Neural progenitor cell (in vitro differentiated cells): ENCODE measurements at regions not wholly inside any gene's neighbourhood (a gene's known extent, or its start where the extent isn't known, plus 50 kb on each side); places are given as distances from the start of the nearest gene placed in this dataset.

Source experiments
- DNase-seq: peaks from one replicate; pipeline ENCODE4 v3.0.0-alpha.2; 2016; ENCODE audit warnings: low spot score
- H2AFZ ChIP-seq: fragments of 200-600 bp; sonication (generic); replicated peaks from 2 replicates; pipeline ENCODE4 v1.6.1; 2016; ENCODE audit warnings: antibody characterized with exemption
- H3F3A ChIP-seq: fragments of 200-600 bp; sonication (generic); 2 replicates; pipeline ENCODE4 v1.6.1; 2016; ENCODE audit warnings: antibody characterized with exemption, low read depth
- H3K27ac ChIP-seq: fragments of 200-600 bp; sonication (generic); 2 replicates; pipeline ENCODE4 v1.5.1; 2016; ENCODE audit warnings: mild to moderate bottlenecking
- H3K27me3 ChIP-seq: fragments of 200-600 bp; sonication (generic); 2 replicates; pipeline ENCODE4 v1.6.1; 2016; ENCODE audit warnings: mild to moderate bottlenecking, moderate library complexity
- H3K36me3 ChIP-seq: fragments of 200-600 bp; sonication (generic); 2 replicates; pipeline ENCODE4 v1.5.1; 2016
- H3K4me1 ChIP-seq: fragments of 200-600 bp; sonication (generic); 2 replicates; pipeline ENCODE4 v1.6.1; 2016; ENCODE audit warnings: mixed run types
- H3K4me2 ChIP-seq: fragments of 200-600 bp; sonication (generic); 2 replicates; pipeline ENCODE4 v1.6.1; 2016
- H3K4me3 ChIP-seq: fragments of 200-600 bp; sonication (generic); 2 replicates; pipeline ENCODE4 v1.5.1; 2016
- H3K79me2 ChIP-seq: fragments of 200-600 bp; sonication (generic); 2 replicates; pipeline ENCODE4 v1.6.1; 2016; ENCODE audit warnings: low read depth
- H3K9ac ChIP-seq: fragments of 200-600 bp; sonication (generic); 2 replicates; pipeline ENCODE4 v1.6.1; 2016
- H3K9me3 ChIP-seq: fragments of 200-600 bp; sonication (generic); 2 replicates; pipeline ENCODE4 v1.5.1; 2016; ENCODE audit warnings: low read depth
- H4K20me1 ChIP-seq: fragments of 200-600 bp; sonication (generic); 2 replicates; pipeline ENCODE4 v1.6.1; 2016; ENCODE audit warnings: low read depth
- H3K27ac Mint-ChIP-seq: 3 replicates; pipeline ENCODE4 v1.8.0; 2021; ENCODE audit warnings: mixed read lengths
- H3K27me3 Mint-ChIP-seq: 2 replicates; pipeline ENCODE4 v1.8.0; 2022; ENCODE audit warnings: low read depth, mild to moderate bottlenecking, inconsistent platforms, moderate library complexity, mixed read lengths; ENCODE audit not compliant: insufficient read depth
- H3K36me3 Mint-ChIP-seq: 3 replicates; pipeline ENCODE4 v1.8.0; 2021; ENCODE audit warnings: mixed read lengths
- H3K4me1 Mint-ChIP-seq: 3 replicates; pipeline ENCODE4 v1.8.0; 2021; ENCODE audit warnings: mixed read lengths
- H3K4me3 Mint-ChIP-seq: 3 replicates; pipeline ENCODE4 v1.8.0; 2021; ENCODE audit warnings: mild to moderate bottlenecking, moderate library complexity, mixed read lengths
- H3K9me3 Mint-ChIP-seq: 3 replicates; pipeline ENCODE4 v1.8.0; 2020; ENCODE audit warnings: mixed read lengths
- EZH2 ChIP-seq: fragments of 200-600 bp; sonication (generic); IDR thresholded peaks from 2 replicates; pipeline ENCODE4 v1.6.1; 2017; ENCODE audit warnings: antibody characterized with exemption, mild to moderate bottlenecking, moderate library complexity
- EZH2phosphoT487 ChIP-seq: fragments of 200-600 bp; sonication (generic); IDR thresholded peaks from 2 replicates; pipeline ENCODE4 v1.6.1; 2017; ENCODE audit warnings: antibody characterized with exemption
- TF ChIP-seq, protein P1 (sequence below): fragments of 200-600 bp; sonication (generic); IDR thresholded peaks from 2 replicates; pipeline ENCODE4 v1.5.1; 2017; ENCODE audit warnings: antibody characterized with exemption, mild to moderate bottlenecking

DNA sequence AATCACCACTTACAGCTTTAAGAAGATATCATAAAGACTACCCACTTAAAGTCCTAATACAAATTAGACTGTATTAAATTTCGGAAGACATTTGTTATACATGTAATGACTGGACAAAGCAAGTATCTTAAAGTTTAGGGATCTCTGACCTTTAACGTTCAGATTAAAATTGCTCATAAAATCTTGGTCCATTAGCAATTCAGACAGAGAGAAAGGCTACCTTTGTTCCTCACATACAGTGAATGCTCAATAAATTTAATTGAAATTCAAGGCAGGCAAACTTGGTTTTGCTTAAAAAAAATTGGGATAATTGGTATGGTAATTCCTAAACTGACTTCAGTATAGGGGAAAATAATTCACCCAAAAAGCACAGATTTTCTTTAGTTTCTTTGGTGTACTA lies 285.9 kb upstream of the EMCN start:
- H3K4me3 ChIP-seq, result no peak overlapping the region
- no peaks in the 10 kb centered on the region for H4K20me1 ChIP-seq
- H2AFZ ChIP-seq, result no peak overlapping the region
- no peak overlapping the region for H3K27ac ChIP-seq
- TF ChIP-seq, protein P1, sequence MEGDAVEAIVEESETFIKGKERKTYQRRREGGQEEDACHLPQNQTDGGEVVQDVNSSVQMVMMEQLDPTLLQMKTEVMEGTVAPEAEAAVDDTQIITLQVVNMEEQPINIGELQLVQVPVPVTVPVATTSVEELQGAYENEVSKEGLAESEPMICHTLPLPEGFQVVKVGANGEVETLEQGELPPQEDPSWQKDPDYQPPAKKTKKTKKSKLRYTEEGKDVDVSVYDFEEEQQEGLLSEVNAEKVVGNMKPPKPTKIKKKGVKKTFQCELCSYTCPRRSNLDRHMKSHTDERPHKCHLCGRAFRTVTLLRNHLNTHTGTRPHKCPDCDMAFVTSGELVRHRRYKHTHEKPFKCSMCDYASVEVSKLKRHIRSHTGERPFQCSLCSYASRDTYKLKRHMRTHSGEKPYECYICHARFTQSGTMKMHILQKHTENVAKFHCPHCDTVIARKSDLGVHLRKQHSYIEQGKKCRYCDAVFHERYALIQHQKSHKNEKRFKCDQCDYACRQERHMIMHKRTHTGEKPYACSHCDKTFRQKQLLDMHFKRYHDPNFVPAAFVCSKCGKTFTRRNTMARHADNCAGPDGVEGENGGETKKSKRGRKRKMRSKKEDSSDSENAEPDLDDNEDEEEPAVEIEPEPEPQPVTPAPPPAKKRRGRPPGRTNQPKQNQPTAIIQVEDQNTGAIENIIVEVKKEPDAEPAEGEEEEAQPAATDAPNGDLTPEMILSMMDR, result no peak
- TF ChIP-seq EZH2 (no peak), EZH2phosphoT487 (no peak)
- no peak overlapping the region for H3K4me3 Mint-ChIP-seq
- peaks cover 7% of the 10 kb centered on the region for H3F3A ChIP-seq
- H3K27me3 ChIP-seq, result no peaks in the 10 kb centered on the region
- H3K9me3 Mint-ChIP-seq, result peaks cover 16% of the 10 kb centered on the region
- H3K27me3 Mint-ChIP-seq, result no peaks in the 10 kb centered on the region
- H3K36me3 ChIP-seq, result no peaks in the 10 kb centered on the region
- no peak overlapping the region for H3K9ac ChIP-seq
- no peaks in the 10 kb centered on the region for H3K9me3 ChIP-seq
- peaks cover 13% of the 10 kb centered on the region for H3K4me1 ChIP-seq
- no peaks in the 10 kb centered on the region for H3K79me2 ChIP-seq
- no peak for DNase-seq
- no peak overlapping the region for H3K4me2 ChIP-seq
- H3K4me1 Mint-ChIP-seq, result peaks cover 3% of the 10 kb centered on the region
- H3K27ac Mint-ChIP-seq, result no peak overlapping the region
- H3K36me3 Mint-ChIP-seq, result peaks cover 2% of the 10 kb centered on the region

DNA sequence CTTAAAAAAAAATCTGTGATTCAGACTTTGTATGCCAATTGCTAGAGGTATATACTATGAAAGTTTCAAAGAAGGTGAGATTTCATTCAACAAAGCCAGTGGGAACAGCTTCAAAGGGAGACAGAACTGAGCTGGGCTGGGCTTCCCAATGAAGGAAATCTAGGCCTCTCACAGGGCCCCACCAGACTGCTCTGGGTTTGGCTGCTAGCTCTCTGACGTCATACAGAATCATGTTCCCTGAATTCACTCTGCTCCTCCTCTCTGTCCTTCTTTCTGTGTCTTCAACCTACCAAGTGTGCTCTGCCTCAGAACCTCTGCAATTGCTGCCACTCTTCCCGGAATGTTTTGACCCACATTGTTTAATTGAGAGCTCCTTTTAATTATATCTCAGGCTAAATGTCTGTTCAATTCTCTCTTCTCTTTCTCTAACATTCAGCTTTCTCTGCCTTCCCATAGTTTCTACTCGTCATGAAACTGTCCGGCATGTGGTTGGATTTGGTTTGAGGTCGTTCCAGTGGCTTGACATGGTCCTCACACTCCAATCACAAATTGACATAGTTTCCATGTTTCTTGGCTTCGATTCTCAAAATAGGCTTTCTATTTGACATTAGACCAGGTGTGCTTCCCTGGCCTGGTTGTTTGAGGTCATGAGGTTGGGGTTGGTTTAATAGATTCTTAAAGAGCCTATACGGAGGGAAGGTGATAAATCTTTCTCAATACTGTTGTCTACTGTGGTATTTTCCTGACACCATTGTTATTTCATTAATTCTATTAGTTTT lies 282.1 kb upstream of the EMCN start:
- Histone ChIP-seq H3K36me3 (no peaks in the 10 kb centered on the region), H3K9ac (no peak overlapping the region), H3K4me2 (no peak overlapping the region), H3K79me2 (no peaks in the 10 kb centered on the region), H3K27ac (no peak overlapping the region), H3K4me1 (peaks cover 9% of the 10 kb centered on the region), H3K27me3 (no peaks in the 10 kb centered on the region), H3K9me3 (no peaks in the 10 kb centered on the region), H3F3A (peaks cover 1% of the 10 kb centered on the region), H2AFZ (peak overlapping the region; percentile 70), H4K20me1 (no peaks in the 10 kb centered on the region), H3K4me3 (no peak overlapping the region)
- no peak for DNase-seq
- no peak overlapping the region for H3K4me3 Mint-ChIP-seq
- H3K4me1 Mint-ChIP-seq, result peaks cover 9% of the 10 kb centered on the region
- no peak overlapping the region for H3K27ac Mint-ChIP-seq
- peaks cover 2% of the 10 kb centered on the region for H3K36me3 Mint-ChIP-seq
- TF ChIP-seq EZH2 (no peak), EZH2phosphoT487 (no peak)
- TF ChIP-seq, protein P1, result no peak
- peaks cover 2% of the 10 kb centered on the region for H3K27me3 Mint-ChIP-seq
- H3K9me3 Mint-ChIP-seq, result peaks cover 9% of the 10 kb centered on the region

DNA sequence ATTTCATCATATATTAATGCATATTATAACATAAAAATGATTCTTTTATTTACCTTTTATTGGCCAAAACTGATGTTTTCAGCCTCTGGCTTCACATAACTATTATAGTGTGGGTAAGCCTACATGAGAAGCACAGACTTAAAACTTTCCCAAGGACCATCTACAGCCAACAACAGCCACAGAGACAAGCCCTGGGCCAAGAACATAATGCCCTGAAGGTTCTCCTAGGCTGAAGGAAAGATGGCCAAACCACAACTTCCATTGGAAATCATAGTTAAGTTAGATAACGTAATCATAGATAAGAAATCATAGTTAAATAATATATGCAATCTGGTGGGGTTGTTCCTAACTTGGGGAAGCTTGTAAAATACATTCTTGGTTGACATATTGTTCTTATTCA lies 280.0 kb upstream of the EMCN start:
- Histone ChIP-seq H3K4me1 (no peaks in the 10 kb centered on the region), H3F3A (no peaks in the 10 kb centered on the region), H3K9me3 (no peaks in the 10 kb centered on the region), H3K79me2 (no peaks in the 10 kb centered on the region), H2AFZ (no peak overlapping the region), H4K20me1 (no peaks in the 10 kb centered on the region), H3K4me2 (no peak overlapping the region), H3K36me3 (no peaks in the 10 kb centered on the region), H3K9ac (no peak overlapping the region), H3K27me3 (no peaks in the 10 kb centered on the region), H3K27ac (no peak overlapping the region), H3K4me3 (no peak overlapping the region)
- Mint-ChIP-seq H3K9me3 (peaks cover 7% of the 10 kb centered on the region), H3K36me3 (no peaks in the 10 kb centered on the region), H3K27ac (no peak overlapping the region), H3K4me3 (no peak overlapping the region), H3K27me3 (peaks cover 2% of the 10 kb centered on the region), H3K4me1 (peaks cover 9% of the 10 kb centered on the region)
- no peak for DNase-seq
- no peak for TF ChIP-seq EZH2
- TF ChIP-seq, protein P1, result no peak
- no peak for TF ChIP-seq EZH2phosphoT487
